GM21515 (cell line): ENCODE measurements at regions not wholly inside any gene's neighbourhood (a gene's known extent, or its start where the extent isn't known, plus 50 kb on each side); places are given as distances from the start of the nearest gene placed in this dataset.
"Not testable (repeated sequence)": the region's sequence is repeated elsewhere in the genome, so short reads cannot be mapped to it uniquely, and the experiment has no call there.

Source experiments
- ATAC-seq: cut with Tn5 transposase; IDR thresholded peaks from one replicate; pipeline ENCODE4 v1.9.1; 2021; ENCODE audit not compliant: unreplicated experiment

- ATAC-seq = no peak
These were observed 411.0 kb upstream of the ACVR2A start for GRCh38 chr2:147433822-147434221.

DNA sequence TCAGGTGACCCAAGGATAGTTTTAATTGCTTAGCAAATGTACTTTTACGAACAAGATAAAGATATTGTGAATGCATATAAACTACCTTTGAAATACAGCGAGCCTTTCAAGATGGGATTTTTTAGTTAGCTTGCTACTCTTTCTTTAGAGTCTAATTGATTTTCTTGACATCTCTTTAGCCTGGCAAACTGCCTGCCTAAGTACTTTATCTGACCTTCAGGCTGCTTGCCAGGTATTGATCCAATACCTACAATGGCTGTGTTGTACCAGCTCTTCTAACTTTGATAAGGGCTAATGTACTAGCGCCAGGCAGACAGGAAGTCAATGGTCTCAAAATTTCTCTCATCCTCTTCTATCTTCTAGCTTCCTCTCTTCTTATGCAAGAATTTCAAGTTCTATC lies 414.4 kb upstream of the ACVR2A start:
- no peak for ATAC-seq

DNA sequence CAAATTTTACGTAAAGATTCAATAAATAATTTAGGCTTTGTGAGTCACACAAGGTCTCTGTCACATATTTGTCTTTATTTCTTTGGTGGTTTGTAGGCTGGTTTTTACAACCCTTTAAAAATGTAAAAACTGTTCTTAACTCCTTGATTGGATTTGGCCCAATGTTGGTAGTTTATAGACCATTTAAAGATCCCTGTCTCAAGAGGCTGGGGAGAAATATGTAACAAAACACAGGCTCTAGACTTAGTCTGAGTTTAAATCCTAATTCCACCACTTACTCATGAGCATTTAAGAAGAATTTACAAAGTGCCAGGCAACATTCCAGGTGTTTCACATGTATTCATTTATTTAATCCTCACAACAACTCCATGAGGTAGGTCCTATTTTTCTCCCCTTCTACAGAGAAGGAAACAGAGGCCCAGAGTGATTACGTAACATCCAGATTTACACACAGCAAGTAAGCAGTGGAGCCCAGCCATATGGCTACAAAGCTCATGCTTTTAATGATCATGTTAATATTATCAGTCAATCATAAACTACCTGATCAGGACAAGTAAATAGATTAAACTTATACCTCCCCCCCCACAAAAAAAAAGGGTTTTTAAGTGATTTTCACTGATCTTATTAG lies 416.6 kb upstream of the ACVR2A start:
- no peak for ATAC-seq

DNA sequence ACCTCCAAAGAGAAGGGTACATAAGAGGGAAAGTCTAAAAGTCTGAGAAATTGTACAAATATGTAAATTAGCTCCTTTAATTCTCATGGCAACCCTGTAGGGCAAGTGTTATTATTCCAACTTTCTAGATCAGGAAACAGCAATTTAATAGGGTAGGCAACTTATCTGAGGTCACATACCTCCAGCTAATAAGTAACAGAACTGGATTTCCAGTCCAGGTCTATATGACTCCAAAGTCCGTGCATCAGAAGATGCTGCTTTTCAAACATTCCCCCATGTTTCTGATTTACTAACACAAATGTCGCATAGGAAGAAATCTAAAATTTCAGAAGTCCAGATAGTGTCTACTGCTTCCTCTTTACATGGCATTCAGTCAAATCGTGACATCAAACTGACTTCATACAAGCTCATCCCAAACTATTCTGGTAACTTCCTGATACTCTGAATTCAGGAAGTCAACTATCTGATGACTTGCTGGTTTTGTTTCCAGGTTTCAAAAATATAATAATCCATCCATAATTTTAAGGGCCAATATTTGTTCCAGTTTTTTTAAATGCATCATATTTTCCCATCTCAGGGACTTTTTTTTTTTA lies 419.3 kb upstream of the ACVR2A start:
- no peak for ATAC-seq

- no peak for ATAC-seq
These were observed 420.1 kb upstream of the ACVR2A start for GRCh38 chr2:147424766-147425165.

GRCh38 chr2:147420947-147421675 lies 423.7 kb upstream of the ACVR2A start:
- no peak for ATAC-seq

- no peak for ATAC-seq
These were observed 424.3 kb upstream of the ACVR2A start for GRCh38 chr2:147420517-147420916.

DNA sequence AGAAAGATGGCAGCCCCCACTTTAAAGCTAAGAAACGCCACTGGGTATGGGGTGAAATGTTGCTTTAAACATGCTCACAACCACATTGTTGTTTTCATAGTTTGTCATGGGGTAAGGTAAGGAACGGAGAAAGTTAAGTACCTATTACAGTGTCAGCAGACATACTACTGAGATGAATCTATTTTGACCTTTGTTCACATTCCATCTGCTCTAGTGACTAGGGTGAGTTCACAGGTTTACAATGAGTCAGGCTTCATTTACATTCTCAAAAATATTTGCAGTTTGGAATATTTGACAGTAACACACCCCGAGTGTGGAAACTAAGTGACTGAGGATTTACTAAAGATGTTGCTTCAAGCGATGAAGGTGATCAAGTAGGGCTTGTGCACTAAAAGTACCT lies 428.7 kb upstream of the ACVR2A start:
- no peak for ATAC-seq

DNA sequence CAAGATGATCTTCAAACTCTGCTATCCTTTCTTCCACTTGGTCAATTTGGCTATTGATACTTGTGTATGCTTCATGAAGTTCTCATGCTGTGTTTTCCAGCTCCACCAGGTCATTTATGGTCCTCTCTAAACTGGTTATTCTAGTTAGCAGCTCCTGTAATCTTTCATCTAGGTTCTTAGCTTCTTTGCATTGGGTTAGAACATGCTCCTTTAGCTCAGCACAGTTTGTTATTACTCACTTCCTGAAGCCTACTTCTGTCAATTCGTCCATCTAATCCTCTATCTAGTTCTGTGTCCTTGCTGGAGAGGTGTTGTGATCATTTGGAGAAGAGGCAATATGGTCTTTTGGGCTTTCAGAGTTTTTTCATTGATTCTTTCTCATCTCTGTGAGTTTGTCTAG lies 430.2 kb upstream of the ACVR2A start:
- ATAC-seq = not testable (repeated sequence)

DNA sequence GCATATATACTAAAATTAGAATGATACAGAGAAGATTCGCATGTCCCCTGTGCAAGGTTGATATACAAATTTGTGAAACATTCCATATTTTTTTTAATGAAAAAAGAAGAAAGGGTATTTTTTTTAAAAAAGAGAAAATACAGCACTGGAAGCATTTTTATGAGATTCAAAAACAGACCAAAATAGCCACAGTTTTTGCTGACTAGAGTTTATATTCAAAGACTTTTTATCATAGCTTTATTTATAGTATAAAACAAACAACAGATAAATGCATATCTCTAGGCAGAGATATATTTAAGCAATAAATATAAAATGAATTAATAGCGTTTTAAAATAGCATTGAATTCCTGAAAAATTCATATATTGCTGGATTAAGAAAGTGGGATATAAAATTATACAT lies 436.5 kb upstream of the ACVR2A start:
- no peak for ATAC-seq

DNA sequence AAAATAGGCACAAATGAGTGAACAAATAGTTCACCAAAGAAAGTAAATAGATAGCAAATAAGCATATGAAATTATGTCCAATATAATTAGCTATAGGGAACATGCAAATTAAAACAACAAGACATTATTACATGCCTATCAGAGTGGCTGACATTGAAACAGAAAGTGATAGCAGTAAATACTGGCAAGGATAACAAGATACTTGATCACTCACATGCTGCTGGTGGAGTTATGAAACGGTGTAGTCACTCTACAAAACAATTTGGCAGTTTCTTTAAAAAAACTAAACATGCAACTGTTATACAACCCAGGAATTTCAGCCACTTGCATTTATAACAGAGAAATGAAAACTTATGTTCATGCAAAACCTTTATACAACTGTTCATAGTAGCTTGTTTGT lies 439.2 kb upstream of the ACVR2A start:
- ATAC-seq = no peak

GRCh38 chr2:147398996-147399395 lies 445.8 kb upstream of the ACVR2A start:
- ATAC-seq = no peak

DNA sequence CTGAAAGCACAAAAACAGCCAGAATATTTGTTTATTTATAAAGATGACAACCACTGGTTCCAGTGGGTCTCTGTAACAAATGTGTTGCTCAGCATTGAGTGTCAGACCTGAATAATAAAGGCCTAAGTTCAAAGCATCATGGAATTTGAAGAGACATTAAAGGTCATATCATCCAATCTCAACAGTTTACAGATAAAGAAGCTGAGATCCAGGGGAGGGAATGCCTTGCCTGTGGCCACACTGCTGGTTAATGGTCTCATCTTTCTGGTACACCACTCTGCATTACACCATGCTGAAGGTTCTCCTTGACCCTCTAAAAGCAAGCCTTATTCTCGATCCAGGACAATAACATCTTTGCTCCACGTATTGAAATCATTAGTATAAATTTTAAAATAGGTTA lies 446.5 kb upstream of the ACVR2A start:
- ATAC-seq = no peak

GRCh38 chr2:147396890-147397289 lies 447.9 kb upstream of the ACVR2A start:
- ATAC-seq = no peak

DNA sequence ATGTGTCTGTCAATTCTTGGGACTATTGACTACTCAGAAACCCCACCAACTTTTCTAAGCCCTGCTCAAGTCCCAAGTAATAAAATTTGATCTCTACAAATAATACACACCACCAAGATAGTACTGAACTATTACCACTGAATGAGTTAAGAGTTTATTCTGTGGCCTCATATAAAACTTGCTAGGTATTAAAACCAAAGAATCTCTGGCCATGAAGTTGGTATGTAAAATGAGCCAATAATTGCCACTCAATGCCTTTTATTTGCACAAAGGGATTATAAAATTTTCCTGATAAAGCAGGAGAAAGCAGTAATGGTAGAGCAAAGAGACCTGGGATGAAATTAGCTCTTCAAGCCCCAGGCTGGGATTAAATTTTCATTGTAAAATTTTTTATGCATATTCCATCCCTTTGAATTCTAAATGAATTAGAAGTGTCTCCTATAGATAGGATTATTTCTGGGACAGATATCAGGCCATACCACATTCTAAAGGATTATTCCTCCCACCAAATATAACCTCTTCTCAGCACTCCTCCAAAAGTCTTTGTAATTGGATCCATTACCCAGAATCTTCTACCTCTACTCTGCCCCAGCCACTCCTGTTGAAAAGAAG lies 450.5 kb upstream of the ACVR2A start:
- ATAC-seq = no peak

- no peak for ATAC-seq
These were observed 452.6 kb upstream of the ACVR2A start for GRCh38 chr2:147392180-147392579.

DNA sequence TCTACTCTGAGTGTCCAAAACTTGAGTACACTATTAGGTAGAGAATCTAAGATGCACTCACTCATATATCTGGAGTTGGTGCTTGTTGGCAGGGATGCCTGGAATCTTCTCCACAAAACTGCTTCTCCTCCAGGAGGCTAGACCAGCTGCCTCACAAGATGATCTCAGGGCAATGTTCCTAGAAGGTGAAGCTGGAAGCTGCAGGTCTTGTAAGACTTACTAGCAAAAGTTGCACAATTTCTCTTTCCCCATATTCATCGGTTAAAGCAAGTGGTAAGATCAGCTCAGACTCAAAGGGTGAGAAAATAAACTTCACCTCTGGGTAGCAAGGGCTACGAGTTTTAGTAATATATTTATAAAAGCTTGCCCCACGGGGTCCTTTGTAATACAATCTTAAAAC lies 454.4 kb upstream of the ACVR2A start:
- ATAC-seq = no peak

- no peak for ATAC-seq
These were observed 455.6 kb upstream of the ACVR2A start for GRCh38 chr2:147389218-147389617.

DNA sequence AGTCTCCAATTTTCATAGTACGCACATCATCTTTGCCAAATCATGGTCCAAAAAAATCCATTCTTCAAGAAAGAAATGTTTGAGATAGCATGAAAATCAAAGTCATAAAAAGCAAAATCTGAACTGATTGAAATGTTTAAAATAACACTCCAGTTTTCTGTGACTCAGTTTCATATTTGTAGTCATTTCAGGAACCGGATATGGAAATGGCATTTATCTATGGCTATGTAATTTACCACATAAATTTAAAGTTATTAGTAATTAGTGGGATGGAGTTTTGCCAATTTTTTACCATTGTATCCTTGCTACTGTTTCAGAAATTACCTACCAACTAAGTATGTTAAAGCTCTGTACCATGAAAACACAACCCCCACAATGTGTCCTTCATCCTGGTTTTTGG lies 456.6 kb upstream of the ACVR2A start:
- no peak for ATAC-seq

DNA sequence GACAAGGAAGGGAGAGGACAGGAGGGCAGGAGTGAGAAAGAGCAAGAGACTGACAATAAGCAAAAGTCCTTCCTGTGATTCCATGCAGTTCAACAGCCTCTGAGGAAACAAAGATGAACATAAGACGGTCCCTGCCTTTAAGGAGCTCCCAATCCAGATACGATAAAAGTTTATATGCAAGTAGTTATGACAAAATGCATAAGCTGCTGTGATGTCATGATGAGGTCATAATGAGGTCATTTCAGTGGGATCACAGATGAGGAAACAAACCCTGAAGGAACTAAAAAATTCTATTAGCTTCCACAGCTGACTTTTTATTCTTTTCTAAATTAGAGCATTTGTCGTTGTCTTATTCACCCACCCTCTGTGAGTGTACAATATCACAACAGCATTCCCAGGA lies 458.5 kb upstream of the ACVR2A start:
- no peak for ATAC-seq

DNA sequence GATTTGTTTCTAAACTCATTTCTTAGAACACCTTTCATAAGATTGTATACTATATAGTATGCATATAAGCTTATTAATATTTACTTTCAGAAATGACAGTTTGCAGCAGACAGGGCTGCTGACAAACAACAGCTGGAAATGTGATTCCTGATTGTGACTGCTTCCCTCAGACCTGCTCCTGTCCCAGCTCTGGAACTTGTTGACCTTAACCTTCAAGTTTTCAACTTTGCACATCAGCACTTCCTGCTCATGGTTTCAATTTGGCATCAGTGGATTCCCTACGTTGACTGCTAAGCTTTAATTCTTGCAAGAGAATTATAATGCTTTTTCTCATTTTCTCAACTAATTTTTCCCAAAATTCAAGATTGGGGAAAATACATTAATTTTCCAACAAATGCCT lies 459.2 kb upstream of the ACVR2A start:
- no peak for ATAC-seq

- ATAC-seq = no peak
These were observed 460.2 kb upstream of the ACVR2A start for GRCh38 chr2:147384659-147385058.
